HG03558 (cell line): ENCODE measurements at regions not wholly inside any gene's neighbourhood (a gene's known extent, or its start where the extent isn't known, plus 50 kb on each side); places are given as distances from the start of the nearest gene placed in this dataset.
"Not testable (repeated sequence)": the region's sequence is repeated elsewhere in the genome, so short reads cannot be mapped to it uniquely, and the experiment has no call there.

Source experiments
- ATAC-seq: cut with Tn5 transposase; IDR thresholded peaks from one replicate; pipeline ENCODE4 v1.9.1; 2021; ENCODE audit warnings: moderate number of reproducible peaks; ENCODE audit not compliant: unreplicated experiment; ENCODE audit errors: extremely low read depth

DNA sequence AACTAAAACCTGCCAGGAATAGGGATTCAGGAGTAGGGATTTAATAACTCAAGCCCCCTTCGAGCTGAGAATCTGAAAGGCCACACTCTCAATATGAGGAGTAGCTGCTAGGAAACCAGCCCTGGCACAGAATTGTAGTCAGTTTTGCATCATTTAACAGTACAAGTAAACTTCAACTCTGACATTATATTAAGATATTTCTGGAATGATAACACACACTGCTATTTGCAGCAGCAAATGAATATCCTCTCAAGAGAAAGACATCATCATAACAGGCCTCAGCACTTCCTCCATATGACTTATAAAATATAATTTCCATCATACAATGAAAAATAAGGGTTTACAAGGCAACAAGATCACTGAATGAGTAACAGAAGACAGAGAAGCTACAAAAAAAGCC, 138.2 kb upstream of the RFX3 start:
- ATAC-seq = no peak

DNA sequence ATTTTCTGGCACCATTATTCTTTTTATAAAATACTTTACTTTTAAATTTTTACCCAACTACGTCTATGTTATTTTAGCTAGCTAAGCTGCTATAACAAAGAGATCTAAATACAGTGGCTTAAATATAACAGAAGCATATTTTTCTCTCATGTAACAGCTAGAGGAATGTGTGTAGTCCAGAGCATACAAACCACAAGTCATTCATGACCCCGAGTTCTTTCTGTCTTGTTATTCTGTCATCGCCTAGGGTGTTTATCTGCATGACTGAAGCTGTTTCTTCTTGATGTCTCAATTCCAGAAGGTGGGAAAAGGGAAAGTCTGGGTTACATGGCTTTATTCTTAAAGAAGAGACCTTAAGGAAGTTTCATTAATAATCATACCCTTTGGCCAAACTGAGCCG, 136.9 kb upstream of the RFX3 start:
- no peak for ATAC-seq

DNA sequence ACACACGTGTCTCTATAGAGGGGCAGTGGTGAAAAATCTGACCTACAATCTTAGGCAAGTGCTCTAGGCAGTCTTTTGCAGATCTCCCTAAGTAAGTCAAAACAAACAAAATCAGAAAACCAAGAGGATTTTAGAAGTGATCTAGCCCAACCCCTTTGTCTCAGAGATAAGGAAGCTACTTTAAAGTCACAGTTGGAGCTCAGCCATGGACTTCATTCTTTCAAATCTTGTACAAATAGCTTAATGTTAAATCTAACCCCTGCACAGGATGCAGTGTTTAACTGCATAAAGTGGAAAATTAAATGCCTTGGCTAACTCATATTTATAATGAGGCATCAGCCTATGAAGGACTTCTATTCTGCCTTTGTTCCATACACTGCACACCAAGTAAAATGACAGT, 135.1 kb upstream of the RFX3 start:
- no peak for ATAC-seq

DNA sequence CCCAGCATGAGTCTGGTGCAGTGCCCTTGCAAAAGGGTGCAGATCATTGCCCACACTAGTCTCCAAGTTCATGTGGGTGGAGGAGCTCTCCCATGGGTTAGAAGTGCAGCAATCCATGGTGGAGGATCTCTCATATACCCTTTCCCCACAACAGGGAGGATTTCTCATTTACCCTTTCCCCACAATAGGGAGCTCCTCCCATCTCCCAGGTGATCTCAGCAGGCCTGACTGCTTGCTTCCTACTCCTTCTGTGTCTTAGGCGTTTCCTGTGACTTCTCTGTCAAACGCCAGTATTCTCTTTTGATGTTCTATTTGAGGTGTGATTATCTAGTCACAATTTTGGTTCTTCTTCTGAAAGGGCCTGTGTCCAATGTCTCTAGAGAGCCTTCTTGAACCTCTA, 133.8 kb upstream of the RFX3 start:
- ATAC-seq = no peak

DNA sequence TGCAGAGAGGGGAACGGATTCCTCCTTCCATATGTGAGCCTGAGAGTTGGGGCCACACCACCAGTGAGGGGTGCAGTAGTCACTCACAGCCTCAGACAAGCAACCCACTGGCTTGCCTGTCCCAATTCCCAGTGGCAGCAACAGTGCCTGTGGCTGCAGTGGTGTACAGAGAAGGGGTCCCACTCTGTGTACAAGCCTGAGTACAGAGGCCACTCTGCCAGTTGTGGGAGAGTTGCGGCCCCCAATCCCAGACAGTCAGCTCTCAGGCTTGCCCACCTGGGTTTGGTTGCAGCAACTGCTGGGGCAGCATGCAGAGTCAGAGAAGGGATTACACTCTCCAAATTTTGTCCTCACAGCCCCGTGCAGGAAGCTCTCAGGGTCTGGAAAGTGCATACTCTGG, 133.2 kb upstream of the RFX3 start:
- ATAC-seq = no peak

DNA sequence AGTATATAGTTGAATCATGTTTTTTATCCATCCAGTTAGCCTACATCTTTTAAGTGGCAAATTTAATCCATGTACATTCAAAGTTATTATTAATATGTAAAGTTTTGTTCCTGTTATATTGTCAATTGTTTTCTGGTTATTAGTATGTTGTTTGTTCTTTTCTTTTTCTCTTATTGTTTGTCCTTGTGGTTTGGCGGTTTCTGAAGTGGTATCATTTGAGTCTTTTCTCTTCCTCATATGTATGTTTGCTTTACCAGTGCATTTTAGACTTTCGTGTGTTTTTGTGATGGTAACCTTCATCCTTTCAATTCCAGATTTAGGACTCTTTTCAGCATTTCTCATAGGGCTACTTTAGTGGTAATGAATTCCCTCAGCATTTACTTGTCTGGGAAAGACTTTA, 130.4 kb upstream of the RFX3 start:
- no peak for ATAC-seq

DNA sequence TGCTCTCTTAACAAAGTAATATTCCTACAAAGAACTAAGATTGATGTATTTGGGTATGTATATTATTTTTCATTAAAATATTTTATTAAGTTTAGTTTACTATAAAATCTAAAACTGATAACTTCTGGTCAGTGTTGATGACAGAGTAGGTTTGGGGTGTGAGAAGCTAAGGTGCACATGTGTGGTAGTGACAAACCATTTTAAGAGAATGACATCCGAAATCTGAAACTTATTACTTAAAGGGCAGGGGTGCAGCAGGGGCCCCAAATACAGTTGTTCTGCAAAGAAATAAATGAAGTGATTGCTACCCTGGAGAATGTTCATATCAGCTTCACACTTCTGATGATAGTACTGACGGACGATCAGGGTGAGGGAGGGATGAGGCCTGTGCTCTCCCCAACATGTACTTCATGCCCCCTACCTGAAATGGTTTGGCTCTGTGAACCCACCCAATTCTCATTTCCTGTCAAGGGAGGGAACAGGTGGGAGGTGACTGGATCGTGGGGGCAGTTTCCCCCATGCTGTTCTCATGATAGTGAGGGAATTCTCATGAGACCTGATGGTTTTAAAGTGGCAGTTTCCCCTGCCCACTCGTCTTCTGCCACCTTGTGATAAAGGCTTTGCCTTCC, 125.3 kb upstream of the RFX3 start:
- no peak for ATAC-seq

DNA sequence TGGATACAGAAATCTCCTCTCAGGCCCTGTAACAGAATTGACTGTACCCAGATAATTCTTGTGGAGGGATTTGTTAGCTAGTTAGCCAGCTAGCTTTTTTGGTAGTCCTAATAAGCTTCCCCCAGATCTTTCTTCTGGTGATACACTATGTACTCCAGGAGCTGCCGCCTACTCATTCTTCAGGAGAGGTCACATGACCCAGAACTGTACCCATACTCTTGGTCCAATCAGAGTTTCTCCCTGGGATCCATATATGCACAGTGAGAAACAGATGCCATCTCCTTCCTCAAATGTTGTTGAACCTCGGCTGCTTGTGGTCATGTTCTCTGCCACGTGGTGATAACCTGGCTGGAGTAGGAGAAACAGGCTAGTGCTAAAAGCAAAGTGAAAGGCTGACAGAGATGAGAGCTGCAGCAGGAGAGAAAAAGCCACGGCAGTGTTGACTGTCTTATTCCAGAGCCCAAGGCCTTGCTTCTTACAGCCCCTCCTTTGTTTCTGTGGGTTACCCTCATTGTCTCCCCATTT, 123.0 kb upstream of the RFX3 start:
- ATAC-seq = no peak

DNA sequence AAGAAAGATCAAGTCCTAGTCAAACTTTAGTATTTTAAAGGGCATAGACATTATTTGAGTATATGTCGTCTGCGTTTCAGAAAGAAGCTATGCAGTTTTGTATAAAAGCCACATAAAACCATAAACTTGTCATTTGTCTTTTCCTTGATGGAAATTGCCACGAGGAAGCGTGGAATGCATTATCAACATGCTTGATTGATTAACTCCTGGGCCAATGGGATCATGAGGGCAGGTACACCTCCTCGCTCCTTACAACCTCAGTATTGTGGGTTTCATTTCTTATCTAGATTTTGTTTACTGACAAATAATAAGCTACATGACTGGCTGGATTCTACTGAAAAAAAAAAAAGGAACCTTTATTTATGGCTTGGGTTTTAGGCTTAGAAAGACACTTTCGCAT, 122.5 kb upstream of the RFX3 start:
- no peak for ATAC-seq

DNA sequence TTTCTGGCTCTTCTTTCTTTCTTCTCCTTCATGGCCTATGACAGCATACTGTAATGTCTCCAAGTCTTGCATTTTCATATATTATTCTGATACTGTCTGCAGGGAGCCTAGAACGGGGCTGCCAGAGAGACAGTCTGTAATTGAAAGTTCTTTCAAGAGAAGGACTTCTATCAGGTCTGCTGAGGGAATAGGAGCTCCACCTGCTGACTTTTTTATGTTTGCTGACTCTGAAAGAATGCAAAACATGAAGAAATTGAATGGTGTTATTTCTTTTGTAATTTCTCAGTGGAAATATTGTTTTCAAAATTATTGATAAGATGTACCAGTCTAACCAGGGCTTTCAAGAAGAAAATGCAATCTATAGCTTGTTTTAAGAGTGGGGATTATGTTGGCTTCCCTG, 121.9 kb upstream of the RFX3 start:
- no peak for ATAC-seq

DNA sequence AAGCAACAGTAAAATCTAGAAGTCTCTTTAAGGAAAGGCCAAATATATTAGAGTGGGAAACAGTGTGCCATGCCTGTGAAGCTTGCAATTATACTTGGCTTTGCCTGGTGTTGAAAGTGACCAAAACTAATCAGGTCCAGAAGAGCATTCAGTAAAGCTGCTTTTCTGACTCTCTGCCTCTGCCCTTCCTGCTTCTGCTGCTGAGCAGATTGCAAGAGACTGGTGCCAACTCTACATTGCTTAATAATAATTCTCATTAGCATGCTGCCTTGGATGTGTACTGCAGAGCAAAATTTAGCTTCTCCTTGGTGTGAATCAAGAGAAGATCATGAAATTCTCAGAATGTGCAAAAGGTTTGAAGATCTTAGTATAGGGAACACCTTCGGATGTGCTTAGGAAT, 120.4 kb upstream of the RFX3 start:
- no peak for ATAC-seq

DNA sequence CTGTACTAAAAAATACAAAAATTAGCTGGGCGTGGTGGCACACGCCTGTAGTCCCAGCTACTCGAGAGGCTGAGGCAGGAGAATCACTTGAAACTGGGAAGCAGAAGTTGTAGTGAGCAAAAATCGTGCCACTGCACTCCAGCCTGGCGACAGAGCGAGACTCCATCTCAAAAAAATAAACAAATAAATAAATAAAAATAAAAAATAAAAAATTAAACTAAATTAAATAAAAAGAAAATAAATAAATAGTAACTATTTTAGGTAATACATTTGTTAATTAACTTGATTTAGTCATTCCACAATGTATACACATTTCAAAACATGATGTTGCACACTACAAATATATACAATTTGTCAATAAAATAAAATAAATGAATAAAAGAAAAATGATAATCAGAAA, 116.3 kb upstream of the RFX3 start:
- ATAC-seq = not testable (repeated sequence)

DNA sequence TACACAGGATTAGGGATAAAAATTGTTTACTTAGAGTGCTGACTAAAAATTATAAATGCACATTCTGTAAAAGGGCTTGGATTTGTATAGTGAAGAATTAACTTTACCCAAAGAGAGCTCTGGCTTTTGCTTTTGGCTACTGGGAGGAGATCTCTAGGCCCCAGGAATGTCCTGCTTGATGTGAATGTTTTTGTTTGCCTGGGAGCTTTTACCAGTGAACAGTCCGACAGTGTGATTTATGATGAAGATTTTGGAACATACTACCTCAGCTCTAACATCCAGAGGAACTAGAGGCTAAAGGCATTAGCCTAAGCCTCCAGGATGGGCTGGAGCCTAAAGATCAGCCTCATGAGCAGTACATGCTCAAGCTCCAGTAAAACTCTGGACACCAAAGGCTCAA, 103.7 kb upstream of the RFX3 start:
- ATAC-seq = no peak

DNA sequence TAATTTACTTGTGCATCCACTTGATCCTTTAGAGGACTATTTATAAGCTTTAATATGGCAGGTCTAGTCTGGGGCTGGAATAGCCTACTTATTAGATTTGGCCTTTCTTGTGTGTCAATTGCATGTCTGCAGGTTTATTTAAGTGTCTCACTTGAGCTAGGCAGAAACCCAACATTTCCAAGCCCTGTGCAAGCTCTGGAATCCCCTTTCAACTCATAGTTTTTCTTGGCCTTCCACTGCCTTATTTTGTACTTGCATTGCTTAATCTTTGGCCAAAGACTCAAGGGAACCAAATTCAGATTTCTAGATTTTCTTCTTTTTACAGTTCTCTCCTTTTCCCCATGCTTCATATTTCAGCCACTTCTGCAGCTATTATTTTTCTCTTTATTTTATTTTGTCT, 102.4 kb upstream of the RFX3 start:
- no peak for ATAC-seq

DNA sequence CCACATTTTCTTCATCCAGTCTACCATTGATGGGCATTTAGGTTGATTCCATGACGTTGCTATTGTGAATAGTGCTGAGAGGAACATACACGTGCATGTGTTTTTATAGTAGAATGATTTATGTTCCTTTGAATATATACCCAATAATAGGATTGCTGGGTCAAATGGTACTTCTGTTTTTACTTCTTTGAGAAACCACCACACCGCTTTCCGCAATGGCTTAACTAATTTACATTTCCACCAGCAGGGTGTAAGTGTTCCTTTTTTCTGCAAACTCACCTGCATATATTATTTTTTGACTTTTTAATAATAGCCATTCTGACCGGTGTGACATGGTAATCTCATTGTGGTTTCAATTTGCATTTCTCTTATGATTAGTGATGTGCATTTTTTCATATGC, 82.2 kb upstream of the RFX3 start:
- ATAC-seq = peak; percentile 77

DNA sequence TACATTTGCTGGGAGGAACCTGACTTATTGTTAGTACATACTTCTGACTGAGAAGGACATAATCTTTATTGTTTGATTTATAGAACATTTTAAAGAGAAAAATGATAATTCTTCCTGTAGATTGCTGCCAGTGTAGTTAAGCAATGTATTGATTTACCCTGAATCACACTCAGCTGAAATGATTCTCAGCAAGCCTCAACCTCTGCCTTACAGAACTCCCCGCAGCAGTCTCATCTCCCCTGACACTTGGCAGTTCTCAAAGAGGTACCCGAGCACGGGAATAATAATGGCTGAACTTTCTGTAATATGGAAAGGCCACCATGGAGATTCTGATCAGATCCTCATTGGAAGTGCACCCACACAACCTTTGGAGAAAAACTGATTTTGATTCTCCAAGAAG, 74.9 kb upstream of the RFX3 start:
- ATAC-seq = no peak

DNA sequence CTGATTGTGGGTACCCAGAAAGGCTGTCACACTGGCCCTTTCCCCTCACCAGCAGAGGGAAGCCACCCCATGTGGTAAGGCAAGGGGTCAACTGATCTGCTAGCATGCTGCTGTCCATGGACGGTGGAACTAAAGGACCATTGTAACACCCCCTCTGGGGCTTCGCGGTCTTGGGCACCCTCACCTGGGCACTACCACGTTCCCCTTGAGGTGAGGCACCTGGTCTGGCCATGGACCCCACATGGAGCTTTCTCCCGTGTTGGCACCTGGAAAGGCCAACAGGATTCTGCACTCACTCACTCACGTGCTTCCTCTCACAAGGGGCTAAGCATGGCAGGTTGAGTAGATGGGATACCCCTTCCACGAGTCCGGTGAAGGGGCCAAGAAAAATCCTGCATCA, 72.0 kb upstream of the RFX3 start:
- no peak for ATAC-seq

DNA sequence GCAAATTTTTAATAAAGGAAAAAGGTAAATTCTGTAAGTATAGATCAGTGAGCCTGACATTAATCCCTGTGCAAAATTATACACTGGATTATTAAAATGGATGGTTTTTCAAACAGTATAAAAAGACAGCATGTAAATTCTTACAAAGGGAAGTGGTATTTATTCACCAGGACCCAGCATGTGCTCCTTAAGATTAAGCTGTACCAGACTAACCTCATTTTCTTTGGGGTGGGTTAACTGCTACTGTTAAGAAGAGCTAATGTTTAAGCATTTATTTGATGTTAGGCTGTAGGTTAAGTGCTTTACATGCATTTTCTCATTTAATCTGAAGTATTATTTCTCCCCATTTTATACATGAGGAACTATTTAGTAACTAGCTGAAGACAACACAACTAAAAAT, 60.3 kb upstream of the RFX3 start:
- ATAC-seq = no peak

DNA sequence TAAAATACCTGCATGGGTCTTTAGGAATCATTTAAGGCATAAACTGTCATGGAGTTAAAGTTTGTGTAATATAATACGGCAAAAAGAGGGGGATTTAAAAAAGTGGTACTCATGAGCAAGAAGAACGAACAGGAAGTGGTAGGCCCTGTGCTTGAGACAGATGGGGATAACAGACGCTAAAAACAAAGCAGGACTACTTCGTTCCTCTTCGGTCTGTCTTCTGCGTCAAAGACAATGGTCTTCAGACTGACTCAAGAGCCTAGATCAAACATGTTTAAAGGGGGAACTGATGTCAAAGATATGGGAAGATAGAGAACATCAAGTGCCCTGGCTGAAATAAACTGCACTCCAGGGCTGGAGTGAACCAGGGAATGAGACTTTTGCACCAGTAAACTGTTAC, 59.8 kb upstream of the RFX3 start:
- no peak for ATAC-seq

DNA sequence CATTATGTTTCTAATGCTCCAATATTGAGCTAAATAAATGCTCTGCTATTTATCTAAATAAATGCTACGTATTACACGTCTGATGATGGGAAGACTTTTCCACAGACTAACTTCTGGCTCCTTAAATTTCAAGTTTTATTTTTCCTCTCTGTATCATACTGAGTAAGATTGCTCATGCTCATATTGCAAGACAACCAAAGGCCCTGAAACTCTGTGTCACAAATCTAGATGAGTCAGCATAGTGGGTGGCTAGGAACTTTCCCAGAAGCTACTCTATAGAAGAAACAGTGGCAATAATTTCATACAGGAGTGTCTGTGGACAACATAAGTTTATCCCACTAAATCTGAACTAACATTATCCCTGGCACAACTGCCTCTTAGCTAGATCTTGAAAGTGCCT, 53.0 kb upstream of the RFX3 start:
- no peak for ATAC-seq

DNA sequence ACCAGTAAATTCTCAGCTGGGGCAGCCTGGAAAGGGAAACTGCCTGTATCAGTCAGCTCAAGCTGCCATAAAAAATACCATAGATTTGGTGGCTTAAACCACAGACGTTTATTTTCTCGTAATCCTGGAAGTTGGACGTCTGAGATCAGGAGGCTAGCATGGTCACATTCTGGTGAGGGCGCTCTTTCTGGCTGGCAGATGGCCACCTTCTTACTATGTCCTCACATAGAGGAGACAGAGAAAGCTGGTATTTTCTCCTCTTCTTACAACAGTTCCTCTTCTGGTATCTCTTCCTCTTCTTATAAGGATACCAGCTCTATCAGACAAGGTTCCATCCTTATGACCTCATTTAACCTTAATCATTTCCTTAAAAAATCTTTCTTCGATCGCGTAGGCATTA, 50.5 kb upstream of the RFX3 start:
- no peak for ATAC-seq

DNA sequence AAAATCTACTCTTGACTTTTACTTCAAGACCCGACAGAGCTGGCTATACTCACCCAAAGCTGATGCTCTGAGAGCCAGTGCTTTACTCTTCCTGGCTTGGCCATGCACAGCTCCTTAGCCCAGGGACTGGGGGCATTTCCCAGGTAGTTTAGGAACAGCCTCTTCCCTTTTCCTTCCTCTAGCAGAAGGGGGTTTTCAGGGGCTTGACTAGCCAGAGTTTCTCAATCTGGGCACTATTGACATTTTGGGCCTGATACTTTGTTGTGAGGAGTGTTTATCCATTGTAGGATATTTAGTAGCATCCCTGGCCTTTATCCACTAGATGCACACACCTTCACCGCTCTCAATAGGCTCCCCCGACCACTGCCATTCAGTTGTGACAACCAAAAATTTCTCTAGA, 50.0 kb upstream of the RFX3 start:
- no peak for ATAC-seq
